Muscle layer of duodenum (tissue), 2 donors: ENCODE measurements at regions not wholly inside any gene's neighbourhood (a gene's known extent, or its start where the extent isn't known, plus 50 kb on each side); places are given as distances from the start of the nearest gene placed in this dataset.
"Not testable (repeated sequence)": the region's sequence is repeated elsewhere in the genome, so short reads cannot be mapped to it uniquely, and the experiment has no call there.

Experiments
- H3K27ac ChIP-seq: one replicate; pipeline ENCODE4 v1.7.0; 2013; ENCODE audit warnings: mild to moderate bottlenecking, low read length
- H3K27me3 ChIP-seq: one replicate; pipeline ENCODE4 v1.7.0; 2013; ENCODE audit warnings: low read depth, mild to moderate bottlenecking, control low read depth, low read length
- H3K36me3 ChIP-seq, 2 donors: one replicate each; pipeline ENCODE4 v1.7.0; 2013; ENCODE audit warnings: low read length in 2 of 2, control low read depth in 1 of 2, mild to moderate bottlenecking in 1 of 2; ENCODE audit not compliant: insufficient read depth in 2 of 2, control insufficient read depth in 1 of 2
- H3K4me1 ChIP-seq, 2 donors: one replicate each; pipeline ENCODE4 v1.7.0; 2013; ENCODE audit warnings: low read length in 2 of 2, mild to moderate bottlenecking in 2 of 2, control low read depth in 1 of 2, moderate library complexity in 1 of 2; ENCODE audit not compliant: insufficient read depth in 2 of 2, control insufficient read depth in 1 of 2
- H3K4me3 ChIP-seq, 2 donors: one replicate each; pipeline ENCODE4 v1.7.0; 2013; ENCODE audit warnings: low read length in 2 of 2, low read depth in 1 of 2, mild to moderate bottlenecking in 1 of 2
- H3K9me3 ChIP-seq, 2 donors: one replicate each; pipeline ENCODE4 v1.7.0; 2013; ENCODE audit warnings: low read length in 2 of 2, control low read depth in 1 of 2, mild to moderate bottlenecking in 1 of 2; ENCODE audit not compliant: control insufficient read depth in 1 of 2
- donor health status: healthy.

GRCh38 chr4:100900945-100901344, 383.1 kb upstream of the EMCN start:
- not testable (repeated sequence) for H3K27ac ChIP-seq, H3K4me3 ChIP-seq, H3K4me1 ChIP-seq, H3K27me3 ChIP-seq, H3K36me3 ChIP-seq, H3K9me3 ChIP-seq

GRCh38 chr4:100900134-100900533, 382.3 kb upstream of the EMCN start:
- Histone ChIP-seq H3K27me3 (no peaks in the 10 kb centered on the region), H3K4me1 (no peaks in the 10 kb centered on the region), H3K36me3 (no peaks in the 10 kb centered on the region), H3K4me3 (no peak overlapping the region), H3K27ac (no peak overlapping the region), H3K9me3 (no peaks in the 10 kb centered on the region)

- no peak overlapping the region for H3K27ac ChIP-seq
- no peaks in the 10 kb centered on the region for H3K4me1 ChIP-seq
- H3K36me3 ChIP-seq: no peaks in the 10 kb centered on the region
- H3K9me3 ChIP-seq: no peaks in the 10 kb centered on the region
- H3K27me3 ChIP-seq: no peaks in the 10 kb centered on the region
- no peak overlapping the region for H3K4me3 ChIP-seq
These were observed 381.0 kb upstream of the EMCN start for GRCh38 chr4:100898844-100899243.

- Histone ChIP-seq H3K36me3 (no peaks in the 10 kb centered on the region), H3K27me3 (no peaks in the 10 kb centered on the region), H3K9me3 (no peaks in the 10 kb centered on the region), H3K27ac (peak overlapping the region; percentile 9), H3K4me1 (no peaks in the 10 kb centered on the region), H3K4me3 (peak overlapping the region; percentile 36 to 50)
These were observed 377.9 kb upstream of the EMCN start for GRCh38 chr4:100895556-100896197.

GRCh38 chr4:100894339-100894870, 376.6 kb upstream of the EMCN start:
- Histone ChIP-seq H3K36me3 (no peaks in the 10 kb centered on the region), H3K27ac (no peak overlapping the region), H3K9me3 (no peaks in the 10 kb centered on the region), H3K27me3 (no peaks in the 10 kb centered on the region), H3K4me1 (no peaks in the 10 kb centered on the region), H3K4me3 (no peak overlapping the region)

GRCh38 chr4:100891808-100892207, 374.0 kb upstream of the EMCN start:
- Histone ChIP-seq H3K36me3 (no peaks in the 10 kb centered on the region), H3K4me3 (no peak overlapping the region), H3K4me1 (no peaks in the 10 kb centered on the region), H3K27me3 (no peaks in the 10 kb centered on the region), H3K9me3 (no peaks in the 10 kb centered on the region), H3K27ac (no peak overlapping the region)

- H3K27ac ChIP-seq: no peak overlapping the region
- no peaks in the 10 kb centered on the region for H3K9me3 ChIP-seq
- H3K4me1 ChIP-seq: no peaks in the 10 kb centered on the region
- no peak overlapping the region for H3K4me3 ChIP-seq
- no peaks in the 10 kb centered on the region for H3K36me3 ChIP-seq
- no peaks in the 10 kb centered on the region for H3K27me3 ChIP-seq
These were observed 372.1 kb upstream of the EMCN start for GRCh38 chr4:100889898-100890297.

GRCh38 chr4:100889401-100889800, 371.6 kb upstream of the EMCN start:
- Histone ChIP-seq H3K4me1 (no peaks in the 10 kb centered on the region), H3K4me3 (no peak overlapping the region), H3K27me3 (no peaks in the 10 kb centered on the region), H3K27ac (no peak overlapping the region), H3K9me3 (no peaks in the 10 kb centered on the region), H3K36me3 (no peaks in the 10 kb centered on the region)

- H3K27ac ChIP-seq: no peak overlapping the region
- no peaks in the 10 kb centered on the region for H3K4me1 ChIP-seq
- no peaks in the 10 kb centered on the region for H3K9me3 ChIP-seq
- H3K27me3 ChIP-seq: no peaks in the 10 kb centered on the region
- no peaks in the 10 kb centered on the region for H3K36me3 ChIP-seq
- no peak overlapping the region for H3K4me3 ChIP-seq
These were observed 364.8 kb upstream of the EMCN start for GRCh38 chr4:100882661-100883060.

- Histone ChIP-seq H3K4me3 (no peak overlapping the region), H3K4me1 (no peaks in the 10 kb centered on the region), H3K36me3 (no peaks in the 10 kb centered on the region), H3K27me3 (no peaks in the 10 kb centered on the region), H3K9me3 (no peaks in the 10 kb centered on the region), H3K27ac (no peak overlapping the region)
These were observed 363.5 kb upstream of the EMCN start for GRCh38 chr4:100881283-100881682.

- Histone ChIP-seq H3K4me3 (no peak overlapping the region), H3K27me3 (no peaks in the 10 kb centered on the region), H3K4me1 (no peaks in the 10 kb centered on the region), H3K27ac (no peak overlapping the region), H3K9me3 (no peaks in the 10 kb centered on the region), H3K36me3 (no peaks in the 10 kb centered on the region)
These were observed 362.2 kb upstream of the EMCN start for GRCh38 chr4:100880011-100880410.

GRCh38 chr4:100879471-100879870, 361.6 kb upstream of the EMCN start:
- H3K27me3 ChIP-seq: no peaks in the 10 kb centered on the region
- H3K4me1 ChIP-seq: no peaks in the 10 kb centered on the region
- H3K4me3 ChIP-seq: no peak overlapping the region
- H3K27ac ChIP-seq: no peak overlapping the region
- H3K9me3 ChIP-seq: no peaks in the 10 kb centered on the region
- no peaks in the 10 kb centered on the region for H3K36me3 ChIP-seq
